MCF 10A (cell line): ENCODE measurements at regions not wholly inside any gene's neighbourhood (a gene's known extent, or its start where the extent isn't known, plus 50 kb on each side); places are given as distances from the start of the nearest gene placed in this dataset.

Experiments
- BruUV-seq: library from RNA; stranded (reverse); fragments of 400-500 nt; replicated peaks from 2 replicates; lab custom pipeline; 2021; lab: Mats Ljungman, UMichigan
- CTCF ChIA-PET: fragments of 300-600 bp; sonication (Branson Sonifier 250); formaldehyde crosslinking; extraction: SDS; loops from one replicate; lab custom pipeline; 2021; ENCODE audit warnings: antibody characterized with exemption, inconsistent platforms; lab: Yijun Ruan, JAX
- POLR2A ChIA-PET: fragments of 300-600, 350-650 bp; sonication (Branson Sonifier 250); formaldehyde crosslinking; extraction: SDS; loops from one replicate; lab custom pipeline; 2020; ENCODE audit warnings: antibody characterized with exemption, inconsistent platforms; lab: Yijun Ruan, JAX
- DNase-seq: peaks from one replicate; pipeline ENCODE4 v3.0.0-alpha.2; 2018; ENCODE audit not compliant: unreplicated experiment
- H3K27ac Mint-ChIP-seq: one replicate; pipeline ENCODE4 v1.8.0; 2022; ENCODE audit warnings: mild to moderate bottlenecking, low read depth, mixed read lengths; ENCODE audit not compliant: unreplicated experiment
- H3K27me3 Mint-ChIP-seq: one replicate; pipeline ENCODE4 v1.8.0; 2022; ENCODE audit warnings: mixed read lengths; ENCODE audit not compliant: insufficient read depth, unreplicated experiment
- H3K36me3 Mint-ChIP-seq: one replicate; pipeline ENCODE4 v1.8.0; 2022; ENCODE audit warnings: mild to moderate bottlenecking, moderate library complexity, mixed read lengths; ENCODE audit not compliant: insufficient read depth, unreplicated experiment
- H3K4me1 Mint-ChIP-seq: one replicate; pipeline ENCODE4 v1.8.0; 2022; ENCODE audit warnings: mixed read lengths; ENCODE audit not compliant: insufficient read depth, unreplicated experiment
- H3K4me3 Mint-ChIP-seq: one replicate; pipeline ENCODE4 v1.8.0; 2022; ENCODE audit warnings: mild to moderate bottlenecking, moderate library complexity, mixed read lengths; ENCODE audit not compliant: unreplicated experiment
- H3K9me3 Mint-ChIP-seq: one replicate; pipeline ENCODE4 v1.8.0; 2022; ENCODE audit warnings: mixed read lengths; ENCODE audit not compliant: unreplicated experiment
- CTCF ChIP-seq: fragments of 200-600 bp; IDR thresholded peaks from one replicate; pipeline ENCODE4 v1.8.0; 2022; ENCODE audit warnings: antibody characterized with exemption, mild to moderate bottlenecking; ENCODE audit not compliant: unreplicated experiment
- intact Hi-C: fragments of 100-400 bp; cut with micrococcal nuclease; formaldehyde crosslinking; loops from 2 replicates; pipeline ENCODE4 v1.14.1; 2022

- H3K4me1 Mint-ChIP-seq = no peaks in the 10 kb centered on the region
- no peak overlapping the region for H3K27ac Mint-ChIP-seq
- peak; percentile 14 for DNase-seq
- H3K27me3 Mint-ChIP-seq = peaks cover 8% of the 10 kb centered on the region
- H3K4me3 Mint-ChIP-seq = no peak overlapping the region
- BruUV-seq = no TSS peak
- no peaks in the 10 kb centered on the region for H3K9me3 Mint-ChIP-seq
- ChIA-PET POLR2A (no interaction called here), CTCF (no interaction called here)
- intact Hi-C loops = no loop called here
- TF ChIP-seq CTCF = no peak
- H3K36me3 Mint-ChIP-seq = no peaks in the 10 kb centered on the region
Observed at GRCh38 chr1:57957576-57957975, 533.7 kb upstream of the DAB1 start.

GRCh38 chr1:57951390-57951789 lies 527.5 kb upstream of the DAB1 start:
- no peak for DNase-seq
- ChIA-PET POLR2A (no interaction called here), CTCF (interaction anchor here (1.3 kb wide), 1 partner anchor 57 kb away, joined by 6 read pairs; no protein-coding TSS in a partner anchor)
- H3K9me3 Mint-ChIP-seq = no peaks in the 10 kb centered on the region
- H3K27me3 Mint-ChIP-seq = peaks cover 9% of the 10 kb centered on the region
- no peak overlapping the region for H3K4me3 Mint-ChIP-seq
- TF ChIP-seq CTCF = no peak
- no peaks in the 10 kb centered on the region for H3K4me1 Mint-ChIP-seq
- no peaks in the 10 kb centered on the region for H3K36me3 Mint-ChIP-seq
- H3K27ac Mint-ChIP-seq = no peak overlapping the region
- intact Hi-C loops = no loop called here
- BruUV-seq = no TSS peak

GRCh38 chr1:57949168-57949567 lies 525.3 kb upstream of the DAB1 start:
- Mint-ChIP-seq H3K36me3 (no peaks in the 10 kb centered on the region), H3K4me3 (no peak overlapping the region), H3K9me3 (no peaks in the 10 kb centered on the region), H3K27ac (no peak overlapping the region), H3K27me3 (peaks cover 9% of the 10 kb centered on the region), H3K4me1 (no peaks in the 10 kb centered on the region)
- ChIA-PET POLR2A (no interaction called here), CTCF (no interaction called here)
- BruUV-seq = no TSS peak
- no peak for DNase-seq
- intact Hi-C loops = no loop called here
- TF ChIP-seq CTCF = no peak

- no peaks in the 10 kb centered on the region for H3K9me3 Mint-ChIP-seq
- intact Hi-C loops = no loop called here
- no peaks in the 10 kb centered on the region for H3K36me3 Mint-ChIP-seq
- DNase-seq = no peak
- TF ChIP-seq CTCF = no peak
- ChIA-PET CTCF (interaction anchor here (0.9 kb wide), 1 partner anchor 14 kb away, joined by 4 read pairs; no protein-coding TSS in a partner anchor), POLR2A (no interaction called here)
- no peak overlapping the region for H3K27ac Mint-ChIP-seq
- no peaks in the 10 kb centered on the region for H3K4me1 Mint-ChIP-seq
- BruUV-seq = no TSS peak
- H3K4me3 Mint-ChIP-seq = no peak overlapping the region
- H3K27me3 Mint-ChIP-seq = peaks cover 9% of the 10 kb centered on the region
Observed at GRCh38 chr1:57947471-57947870, 523.6 kb upstream of the DAB1 start.
